ENCODE measurements at regions not wholly inside any gene's neighbourhood (a gene's known extent, or its start where the extent isn't known, plus 50 kb on each side); places are given as distances from the start of the nearest gene placed in this dataset.
"Not testable (repeated sequence)": the region's sequence is repeated elsewhere in the genome, so short reads cannot be mapped to it uniquely, and the experiment has no call there.

- DNase-seq, result no peak
These were observed 288.1 kb upstream of the POU1F1 start for GRCh38 chr3:87564438-87564837.

DNA sequence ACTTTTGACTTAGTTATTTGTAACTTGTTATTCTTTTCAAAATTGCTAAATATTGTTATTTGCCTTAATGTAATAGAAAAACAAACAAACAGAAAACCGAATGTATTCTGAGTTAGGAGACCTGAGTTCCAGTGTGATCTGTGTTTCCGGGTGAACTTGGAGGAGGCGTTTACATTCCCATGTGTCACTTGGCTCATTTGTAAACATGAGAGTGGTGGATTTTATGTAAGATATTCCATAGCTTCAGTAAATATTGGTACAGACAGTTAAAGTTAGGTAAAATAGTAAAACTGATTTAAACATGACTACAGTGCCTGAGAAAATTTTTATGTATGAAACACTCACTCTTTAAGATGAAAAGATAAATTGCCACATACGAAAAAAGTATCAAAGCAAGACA lies 287.3 kb upstream of the POU1F1 start:
- DNase-seq, result no peak

- no peak for DNase-seq
These were observed 282.1 kb upstream of the POU1F1 start for GRCh38 chr3:87558492-87558891.

- DNase-seq, result no peak
These were observed 278.9 kb upstream of the POU1F1 start for GRCh38 chr3:87555290-87555689.

DNA sequence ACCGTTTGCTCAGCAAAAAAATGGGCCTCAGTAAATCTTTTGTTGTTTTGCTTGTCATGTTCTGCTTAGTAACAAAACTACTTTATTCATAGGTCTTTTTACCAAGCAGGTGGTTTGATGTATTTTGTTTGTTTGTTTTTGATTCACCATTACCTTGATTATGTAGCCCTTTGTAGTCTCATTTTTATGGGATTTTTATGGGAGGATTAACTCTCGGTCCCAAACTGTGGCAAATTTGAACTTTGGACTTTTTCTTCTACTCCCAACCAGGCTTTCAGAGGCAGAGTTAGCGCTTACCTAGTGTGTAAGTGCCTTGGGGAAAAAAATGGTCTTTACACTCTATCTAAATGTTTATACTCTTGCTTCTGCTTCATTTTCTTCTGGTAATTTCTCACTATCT lies 276.7 kb upstream of the POU1F1 start:
- no peak for DNase-seq

- DNase-seq, result no peak
These were observed 274.5 kb upstream of the POU1F1 start for GRCh38 chr3:87550892-87551291.

GRCh38 chr3:87549208-87549607 lies 272.8 kb upstream of the POU1F1 start:
- no peak for DNase-seq

- DNase-seq, result no peak
These were observed 271.9 kb upstream of the POU1F1 start for GRCh38 chr3:87548271-87548670.

DNA sequence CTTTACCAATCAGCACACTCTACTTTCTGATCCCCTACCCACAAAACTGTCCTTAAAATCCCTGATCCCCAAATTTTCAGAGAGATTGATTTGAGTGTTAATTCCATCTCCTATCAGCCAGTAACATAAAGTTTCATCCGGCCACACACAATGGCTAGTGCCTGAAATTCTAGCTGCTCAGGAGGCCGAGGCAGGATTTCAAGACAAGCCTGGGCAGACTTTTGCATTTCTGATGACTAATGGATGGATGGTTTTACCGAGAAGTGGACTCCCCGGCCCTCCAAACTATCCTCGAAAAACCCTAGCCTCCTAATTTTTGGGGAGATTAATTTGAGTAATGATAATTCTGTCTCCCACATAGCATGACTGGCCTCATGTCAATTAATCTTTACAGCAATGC lies 269.8 kb upstream of the POU1F1 start:
- no peak for DNase-seq

DNA sequence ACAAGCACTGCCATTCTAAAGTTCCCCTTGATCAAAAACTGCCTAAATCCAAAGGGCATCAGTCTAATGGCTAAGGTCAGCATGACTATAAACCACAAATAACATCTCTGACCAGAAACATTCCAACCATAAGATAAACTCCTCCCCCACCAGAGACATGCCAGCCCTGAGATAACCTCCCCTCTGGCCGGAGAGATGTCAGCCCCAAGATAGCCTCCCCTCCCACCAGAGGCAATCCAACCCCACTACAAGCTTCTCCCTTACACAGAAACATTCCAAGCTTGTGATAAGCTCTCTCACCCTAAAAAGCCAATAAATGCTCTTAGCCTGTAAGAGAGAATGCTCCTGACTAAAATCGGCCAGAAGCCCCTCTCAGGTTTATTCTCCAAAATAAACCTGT lies 267.0 kb upstream of the POU1F1 start:
- not testable (repeated sequence) for DNase-seq

DNA sequence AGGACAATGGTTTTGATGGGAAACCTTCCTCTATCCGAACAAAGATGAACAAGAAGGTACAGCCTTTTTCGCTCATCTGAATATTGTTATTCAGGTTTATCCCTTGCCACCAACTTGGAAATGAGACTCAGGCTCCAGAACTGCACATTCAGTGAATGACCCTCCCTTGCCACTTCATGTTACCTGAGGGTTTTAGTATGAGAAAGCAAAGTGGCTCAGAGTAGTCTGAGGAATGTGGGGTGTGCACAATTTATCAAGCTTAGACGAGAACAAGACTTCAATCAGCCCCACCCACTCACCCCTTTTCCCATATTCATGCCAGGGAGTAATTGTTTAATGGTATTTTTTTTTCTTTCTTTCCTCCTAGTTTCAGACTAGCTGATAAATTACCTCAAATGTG lies 265.3 kb upstream of the POU1F1 start:
- no peak for DNase-seq

GRCh38 chr3:87538722-87539121 lies 262.3 kb upstream of the POU1F1 start:
- DNase-seq, result not testable (repeated sequence)

GRCh38 chr3:87509401-87509800 lies 233.0 kb upstream of the POU1F1 start:
- DNase-seq, result no peak

GRCh38 chr3:87508921-87509320 lies 232.5 kb upstream of the POU1F1 start:
- no peak for DNase-seq

DNA sequence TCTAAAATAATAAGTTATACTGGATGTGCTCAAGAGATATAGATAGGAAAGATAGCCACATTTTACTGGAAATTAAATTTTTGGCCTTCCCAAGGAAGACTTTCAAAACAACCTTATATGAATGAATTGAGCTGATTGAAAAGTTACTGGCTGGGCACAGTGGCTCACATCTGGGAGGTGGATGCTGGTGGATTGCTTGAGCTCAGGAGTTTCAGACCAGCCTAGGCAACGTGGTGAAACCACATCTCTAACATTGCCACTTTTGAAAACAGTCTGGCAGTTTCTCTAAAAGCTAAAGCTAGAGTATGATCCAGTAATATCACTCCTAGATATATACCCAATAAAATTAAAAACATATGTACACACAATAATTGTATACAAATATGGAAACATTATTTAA lies 231.4 kb upstream of the POU1F1 start:
- DNase-seq, result no peak

- DNase-seq, result peak; percentile 60
These were observed 227.6 kb upstream of the POU1F1 start for GRCh38 chr3:87503900-87504498.

- DNase-seq, result no peak
These were observed 224.7 kb upstream of the POU1F1 start for GRCh38 chr3:87501076-87501475.

GRCh38 chr3:87498358-87499080 lies 222.1 kb upstream of the POU1F1 start:
- no peak for DNase-seq

DNA sequence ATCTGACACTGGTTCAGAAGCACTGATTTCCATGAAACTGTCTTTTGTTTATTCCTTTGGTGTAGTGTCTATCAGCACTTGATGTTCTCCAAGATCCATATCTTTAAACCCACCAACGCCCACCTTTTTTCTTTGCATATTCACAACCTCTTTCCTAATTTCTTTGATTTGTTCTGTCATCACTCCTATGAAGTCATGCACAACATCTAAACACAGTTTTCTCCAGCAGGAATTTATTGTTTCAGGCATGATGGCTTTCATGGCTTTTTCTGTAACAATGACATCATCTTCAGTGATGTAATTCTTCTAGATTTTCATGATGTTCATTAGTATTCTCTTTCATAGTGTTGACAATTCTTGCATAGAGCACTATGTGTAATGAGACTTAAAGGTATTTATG lies 219.6 kb upstream of the POU1F1 start:
- no peak for DNase-seq

DNA sequence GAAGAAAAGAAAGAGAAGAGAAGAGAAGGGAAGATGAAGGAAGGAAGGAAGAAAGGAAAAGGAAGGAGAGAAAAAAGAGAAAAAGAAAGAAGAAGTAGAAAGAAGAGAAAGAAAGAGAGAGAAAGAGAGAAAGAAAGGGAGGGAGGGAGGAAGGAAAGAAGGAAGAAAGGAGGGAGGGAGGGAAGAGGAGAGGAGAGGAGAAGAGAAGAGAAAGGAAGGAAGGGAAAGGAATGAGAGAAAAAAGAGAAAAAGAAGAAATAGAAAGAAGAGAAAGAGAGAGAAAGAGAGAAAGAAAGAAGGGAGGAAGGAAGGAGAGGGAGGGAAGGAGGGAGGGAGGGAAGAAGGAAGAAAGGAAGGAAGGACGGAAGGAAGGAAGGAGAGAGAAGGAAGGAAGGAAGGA lies 217.9 kb upstream of the POU1F1 start:
- no peak for DNase-seq

DNA sequence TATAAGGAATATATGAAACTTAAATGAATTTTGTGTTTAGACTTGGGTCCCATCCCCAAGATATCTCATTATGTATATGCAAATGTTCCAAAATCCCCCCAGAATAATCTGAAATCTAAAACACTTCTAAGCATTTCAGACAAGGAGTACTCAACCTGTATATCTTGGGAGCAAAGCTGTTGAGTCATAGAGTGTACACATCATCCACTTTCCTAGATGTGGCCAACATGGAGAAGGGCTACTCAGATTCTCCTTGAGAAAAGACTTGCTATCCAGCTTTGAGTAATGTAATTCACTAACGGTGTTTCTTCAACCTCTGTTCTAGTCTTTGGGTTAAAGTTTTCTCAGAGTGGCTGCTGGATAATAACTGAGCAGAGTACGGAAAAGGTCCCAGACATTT lies 215.5 kb upstream of the POU1F1 start:
- no peak for DNase-seq

DNA sequence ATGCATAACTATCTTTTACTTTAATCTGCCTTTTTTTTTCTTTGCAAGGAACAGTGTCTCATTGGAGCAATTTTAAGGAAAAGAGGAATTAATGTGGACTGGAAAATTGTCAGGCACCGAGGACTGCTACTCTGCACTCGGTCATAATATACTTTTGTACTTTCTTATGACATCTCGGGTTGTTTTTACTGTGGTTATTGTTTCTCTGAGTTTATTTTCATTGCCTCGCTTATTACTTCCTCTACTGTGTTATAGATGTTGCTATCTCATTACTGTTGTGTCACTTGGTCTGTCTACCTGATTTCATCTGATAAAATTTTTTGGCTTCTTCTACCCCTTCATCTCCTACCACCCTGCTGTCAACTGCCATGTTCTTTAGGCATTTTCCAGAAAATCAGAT lies 213.5 kb upstream of the POU1F1 start:
- no peak for DNase-seq

- no peak for DNase-seq
These were observed 212.4 kb upstream of the POU1F1 start for GRCh38 chr3:87488765-87489164.

DNA sequence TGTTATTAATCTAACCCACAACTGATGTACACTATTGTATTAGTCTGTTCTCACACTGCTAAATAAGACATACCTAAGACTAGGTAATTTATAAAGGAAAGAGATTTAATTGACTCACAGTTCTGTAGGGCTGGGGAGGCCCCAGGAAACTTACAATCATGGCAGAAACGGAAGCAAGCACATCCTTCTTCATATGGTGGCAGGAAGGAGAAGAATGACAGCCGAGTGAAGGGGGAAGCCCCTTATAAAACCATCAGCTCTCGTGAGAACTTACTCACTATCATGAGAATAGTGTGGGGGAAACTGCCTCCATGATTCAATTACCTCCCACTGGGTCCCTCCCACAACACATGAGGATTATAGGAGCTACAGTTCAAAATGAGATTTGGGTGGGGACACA lies 210.3 kb upstream of the POU1F1 start:
- DNase-seq, result not testable (repeated sequence)

GRCh38 chr3:87486115-87486514 lies 209.7 kb upstream of the POU1F1 start:
- DNase-seq, result no peak
